ENCODE measurements at regions not wholly inside any gene's neighbourhood (a gene's known extent, or its start where the extent isn't known, plus 50 kb on each side); places are given as distances from the start of the nearest gene placed in this dataset.
"Not testable (repeated sequence)": the region's sequence is repeated elsewhere in the genome, so short reads cannot be mapped to it uniquely, and the experiment has no call there.

GRCh38 chrX:40530509-40530908, 50.3 kb upstream of the ATP6AP2 start:
- H3K36me3 Mint-ChIP-seq = no peaks in the 10 kb centered on the region
- no peaks in the 10 kb centered on the region for H3K4me1 Mint-ChIP-seq
- H3K27ac Mint-ChIP-seq = no peak overlapping the region
- no peaks in the 10 kb centered on the region for H3K27me3 Mint-ChIP-seq
- no peak overlapping the region for H3K4me3 Mint-ChIP-seq
- no peaks in the 10 kb centered on the region for H3K9me3 Mint-ChIP-seq

GRCh38 chrX:40527543-40527942, 53.2 kb upstream of the ATP6AP2 start:
- no peaks in the 10 kb centered on the region for H3K4me1 Mint-ChIP-seq
- H3K9me3 Mint-ChIP-seq = no peaks in the 10 kb centered on the region
- H3K27me3 Mint-ChIP-seq = no peaks in the 10 kb centered on the region
- H3K27ac Mint-ChIP-seq = no peak overlapping the region
- H3K36me3 Mint-ChIP-seq = no peaks in the 10 kb centered on the region
- no peak overlapping the region for H3K4me3 Mint-ChIP-seq

- Mint-ChIP-seq H3K27ac (no peak overlapping the region), H3K4me3 (no peak overlapping the region), H3K9me3 (no peaks in the 10 kb centered on the region), H3K36me3 (no peaks in the 10 kb centered on the region), H3K27me3 (no peaks in the 10 kb centered on the region), H3K4me1 (no peaks in the 10 kb centered on the region)
Observed at GRCh38 chrX:40526412-40526811, 54.4 kb upstream of the ATP6AP2 start.

- H3K9me3 Mint-ChIP-seq, H3K27ac Mint-ChIP-seq, H3K4me3 Mint-ChIP-seq, H3K4me1 Mint-ChIP-seq, H3K36me3 Mint-ChIP-seq, H3K27me3 Mint-ChIP-seq: not testable (repeated sequence)
Observed at GRCh38 chrX:40525901-40526300, 54.9 kb upstream of the ATP6AP2 start.

GRCh38 chrX:40524423-40524822, 56.3 kb upstream of the ATP6AP2 start:
- Mint-ChIP-seq H3K27me3 (no peaks in the 10 kb centered on the region), H3K4me1 (no peaks in the 10 kb centered on the region), H3K9me3 (no peaks in the 10 kb centered on the region), H3K36me3 (no peaks in the 10 kb centered on the region), H3K4me3 (no peak overlapping the region), H3K27ac (no peak overlapping the region)

- Mint-ChIP-seq H3K36me3 (no peaks in the 10 kb centered on the region), H3K9me3 (no peaks in the 10 kb centered on the region), H3K27me3 (no peaks in the 10 kb centered on the region), H3K4me3 (no peak overlapping the region), H3K27ac (no peak overlapping the region), H3K4me1 (no peaks in the 10 kb centered on the region)
Observed at GRCh38 chrX:40523852-40524251, 56.9 kb upstream of the ATP6AP2 start.

- no peak overlapping the region for H3K27ac Mint-ChIP-seq
- H3K27me3 Mint-ChIP-seq = no peaks in the 10 kb centered on the region
Observed at GRCh38 chrX:40521868-40522450, 58.8 kb upstream of the ATP6AP2 start.

GRCh38 chrX:40514376-40514775, 66.4 kb upstream of the ATP6AP2 start:
- H3K27me3 Mint-ChIP-seq = no peaks in the 10 kb centered on the region

More at GRCh38 chrX:40521868-40522450, 58.8 kb upstream of the ATP6AP2 start:
- H3K9me3 Mint-ChIP-seq = no peaks in the 10 kb centered on the region
- H3K4me3 Mint-ChIP-seq = no peak overlapping the region
- H3K36me3 Mint-ChIP-seq = no peaks in the 10 kb centered on the region
- no peaks in the 10 kb centered on the region for H3K4me1 Mint-ChIP-seq

GRCh38 chrX:40513835-40514234, 66.9 kb upstream of the ATP6AP2 start:
- no peaks in the 10 kb centered on the region for H3K9me3 Mint-ChIP-seq
- no peaks in the 10 kb centered on the region for H3K27me3 Mint-ChIP-seq
- no peaks in the 10 kb centered on the region for H3K4me1 Mint-ChIP-seq
- H3K36me3 Mint-ChIP-seq = no peaks in the 10 kb centered on the region
- no peak overlapping the region for H3K4me3 Mint-ChIP-seq
- no peak overlapping the region for H3K27ac Mint-ChIP-seq

More at GRCh38 chrX:40514376-40514775, 66.4 kb upstream of the ATP6AP2 start:
- Mint-ChIP-seq H3K27ac (no peak overlapping the region), H3K4me3 (no peak overlapping the region), H3K9me3 (no peaks in the 10 kb centered on the region), H3K36me3 (no peaks in the 10 kb centered on the region), H3K4me1 (no peaks in the 10 kb centered on the region)

- Mint-ChIP-seq H3K9me3 (no peaks in the 10 kb centered on the region), H3K27me3 (no peaks in the 10 kb centered on the region), H3K27ac (no peak overlapping the region), H3K36me3 (no peaks in the 10 kb centered on the region), H3K4me1 (no peaks in the 10 kb centered on the region), H3K4me3 (no peak overlapping the region)
Observed at GRCh38 chrX:40513012-40513411, 67.8 kb upstream of the ATP6AP2 start.

GRCh38 chrX:40511258-40511657, 69.5 kb upstream of the ATP6AP2 start:
- Mint-ChIP-seq H3K9me3 (no peaks in the 10 kb centered on the region), H3K4me3 (no peak overlapping the region), H3K4me1 (no peaks in the 10 kb centered on the region), H3K36me3 (no peaks in the 10 kb centered on the region), H3K27me3 (no peaks in the 10 kb centered on the region), H3K27ac (no peak overlapping the region)

GRCh38 chrX:40508560-40508959, 72.2 kb upstream of the ATP6AP2 start:
- Mint-ChIP-seq H3K27me3 (no peaks in the 10 kb centered on the region), H3K4me1 (no peaks in the 10 kb centered on the region), H3K36me3 (no peaks in the 10 kb centered on the region), H3K9me3 (no peaks in the 10 kb centered on the region), H3K4me3 (no peak overlapping the region), H3K27ac (no peak overlapping the region)

- Mint-ChIP-seq H3K27ac (no peak overlapping the region), H3K4me3 (no peak overlapping the region)
Observed at GRCh38 chrX:40506201-40506985, 74.4 kb upstream of the ATP6AP2 start.

GRCh38 chrX:40504801-40505605, 75.8 kb upstream of the ATP6AP2 start:
- no peaks in the 10 kb centered on the region for H3K4me1 Mint-ChIP-seq
- no peak overlapping the region for H3K4me3 Mint-ChIP-seq
- no peaks in the 10 kb centered on the region for H3K9me3 Mint-ChIP-seq
- H3K27ac Mint-ChIP-seq = no peak overlapping the region
- no peaks in the 10 kb centered on the region for H3K27me3 Mint-ChIP-seq
- H3K36me3 Mint-ChIP-seq = no peaks in the 10 kb centered on the region

More at GRCh38 chrX:40506201-40506985, 74.4 kb upstream of the ATP6AP2 start:
- H3K9me3 Mint-ChIP-seq = no peaks in the 10 kb centered on the region
- H3K27me3 Mint-ChIP-seq = no peaks in the 10 kb centered on the region
- no peaks in the 10 kb centered on the region for H3K36me3 Mint-ChIP-seq
- no peaks in the 10 kb centered on the region for H3K4me1 Mint-ChIP-seq

- no peaks in the 10 kb centered on the region for H3K27me3 Mint-ChIP-seq
Observed at GRCh38 chrX:40503094-40503493, 77.7 kb upstream of the ATP6AP2 start.

GRCh38 chrX:40502688-40503087, 78.1 kb upstream of the ATP6AP2 start:
- no peaks in the 10 kb centered on the region for H3K36me3 Mint-ChIP-seq

More at GRCh38 chrX:40503094-40503493, 77.7 kb upstream of the ATP6AP2 start:
- no peak overlapping the region for H3K4me3 Mint-ChIP-seq
- no peaks in the 10 kb centered on the region for H3K36me3 Mint-ChIP-seq
- no peak overlapping the region for H3K27ac Mint-ChIP-seq
- H3K4me1 Mint-ChIP-seq = no peaks in the 10 kb centered on the region
- no peaks in the 10 kb centered on the region for H3K9me3 Mint-ChIP-seq

More at GRCh38 chrX:40502688-40503087, 78.1 kb upstream of the ATP6AP2 start:
- H3K9me3 Mint-ChIP-seq = no peaks in the 10 kb centered on the region
- no peaks in the 10 kb centered on the region for H3K27me3 Mint-ChIP-seq
- no peak overlapping the region for H3K4me3 Mint-ChIP-seq
- H3K27ac Mint-ChIP-seq = no peak overlapping the region
- H3K4me1 Mint-ChIP-seq = no peaks in the 10 kb centered on the region
